HEK293 (cell line): ENCODE measurements at regions not wholly inside any gene's neighbourhood (a gene's known extent, or its start where the extent isn't known, plus 50 kb on each side); places are given as distances from the start of the nearest gene placed in this dataset.

ENCODE experiments used
- CTCF ChIA-PET: fragments of 350-600 bp; formaldehyde crosslinking; extraction: SDS; loops from one replicate; lab custom pipeline; 2021; ENCODE audit warnings: antibody characterized with exemption; lab: Yijun Ruan, JAX
- POLR2A ChIA-PET: fragments of 300-600 bp; formaldehyde crosslinking; extraction: SDS; loops from one replicate; lab custom pipeline; 2020; ENCODE audit warnings: antibody characterized with exemption, inconsistent platforms; lab: Yijun Ruan, JAX
- H3K27ac ChIP-seq: fragments of 200-500 bp; sonication (Bioruptor generic); 2 replicates; pipeline ENCODE4 v1.5.1; 2014; ENCODE audit warnings: low read depth, low read length, control low read depth, inconsistent platforms; ENCODE audit errors: extremely low read depth
- H3K36me3 ChIP-seq, 2 experiments: fragments of 200-500 bp in 1 of 2; sonication (Bioruptor generic) in 1 of 2; 1 replicate in 1 of 2; 2 replicates in 1 of 2; pipeline ENCODE4 v1.5.1; 2014 to 2017; ENCODE audit warnings: inconsistent platforms in 2 of 2, low read length in 2 of 2; ENCODE audit not compliant: control insufficient read depth in 2 of 2, insufficient read depth in 1 of 2
- H3K4me1 ChIP-seq: fragments of 200-500 bp; sonication (Bioruptor generic); 2 replicates; pipeline ENCODE4 v1.5.1; 2014; ENCODE audit warnings: mild to moderate bottlenecking, low read length, inconsistent platforms; ENCODE audit not compliant: control insufficient read depth, insufficient read depth
- H3K4me3 ChIP-seq: 2 replicates; pipeline ENCODE4 v1.5.1; 2011; ENCODE audit warnings: low read depth, mild to moderate bottlenecking, control low read depth, low read length, moderate library complexity
- H3K9me3 ChIP-seq: fragments of 200-500 bp; sonication (Bioruptor generic); 2 replicates; pipeline ENCODE4 v1.5.1; 2014; ENCODE audit warnings: low read depth, low read length, inconsistent platforms; ENCODE audit not compliant: control insufficient read depth, insufficient read depth
- HOXC10 ChIP-seq: sonication (generic); formaldehyde crosslinking; IDR thresholded peaks from 2 replicates; pipeline ENCODE4 v1.8.1; 2023; ENCODE audit warnings: mild to moderate bottlenecking, missing genetic modification reagents
- MYNN ChIP-seq: fragments of 450-650 bp; formaldehyde crosslinking; IDR thresholded peaks from 2 replicates; pipeline ENCODE4 v1.5.1; 2016; ENCODE audit warnings: missing biosample characterization, missing genetic modification characterization, borderline replicate concordance
- ZEB2 ChIP-seq: fragments of 450-650 bp; formaldehyde crosslinking; IDR thresholded peaks from 2 replicates; pipeline ENCODE4 v1.5.1; 2016; ENCODE audit warnings: missing biosample characterization, missing genetic modification characterization
- ZFP41 ChIP-seq: fragments of 450-650 bp; formaldehyde crosslinking; IDR thresholded peaks from 2 replicates; pipeline ENCODE4 v1.5.1; 2016; ENCODE audit warnings: missing biosample characterization, missing genetic modification characterization, borderline replicate concordance
- ZNF114 ChIP-seq: fragments of 450-650 bp; formaldehyde crosslinking; IDR thresholded peaks from 2 replicates; pipeline ENCODE4 v1.5.0; 2017; ENCODE audit warnings: missing biosample characterization, missing genetic modification characterization
- ZNF354C ChIP-seq: fragments of 450-650 bp; formaldehyde crosslinking; IDR thresholded peaks from 2 replicates; pipeline ENCODE4 v1.5.1; 2016; ENCODE audit warnings: missing biosample characterization, missing genetic modification characterization, low read depth, borderline replicate concordance
- ZNF37A ChIP-seq: fragments of 450-650 bp; IDR thresholded peaks from 2 replicates; pipeline ENCODE4 v1.5.1; 2018; ENCODE audit warnings: missing biosample characterization, missing genetic modification characterization
- ZNF423 ChIP-seq: fragments of 450-650 bp; formaldehyde crosslinking; IDR thresholded peaks from 2 replicates; pipeline ENCODE4 v1.5.1; 2016; ENCODE audit warnings: missing biosample characterization, missing genetic modification characterization
- ZNF555 ChIP-seq: fragments of 450-650 bp; formaldehyde crosslinking; conservative IDR thresholded peaks from 2 replicates; pipeline ENCODE4 v1.5.1; 2017; ENCODE audit warnings: missing biosample characterization, mild to moderate bottlenecking, missing genetic modification characterization, inconsistent platforms
- ZNF558 ChIP-seq: fragments of 450-650 bp; formaldehyde crosslinking; IDR thresholded peaks from 2 replicates; pipeline ENCODE4 v1.5.1; 2016; ENCODE audit warnings: missing biosample characterization, missing genetic modification characterization
- ZNF571 ChIP-seq: fragments of 450-650 bp; formaldehyde crosslinking; IDR thresholded peaks from 2 replicates; pipeline ENCODE4 v1.5.0; 2017; ENCODE audit warnings: missing biosample characterization, missing genetic modification characterization
- ZNF677 ChIP-seq: fragments of 450-650 bp; IDR thresholded peaks from 2 replicates; pipeline ENCODE4 v1.5.0; 2018; ENCODE audit warnings: missing biosample characterization, mild to moderate bottlenecking, missing genetic modification characterization, moderate library complexity
- ZNF76 ChIP-seq: fragments of 450-650 bp; formaldehyde crosslinking; IDR thresholded peaks from 2 replicates; pipeline ENCODE4; 2016; ENCODE audit warnings: low read depth, missing biosample characterization, missing genetic modification characterization, borderline replicate concordance
- TF ChIP-seq, protein P1 (sequence below): fragments of 450-650 bp; formaldehyde crosslinking; IDR thresholded peaks from 2 replicates; pipeline ENCODE4 v1.5.1; 2017; ENCODE audit warnings: missing biosample characterization, missing genetic modification characterization
- TF ChIP-seq, protein P2 (sequence below): fragments of 450-650 bp; formaldehyde crosslinking; IDR thresholded peaks from 2 replicates; pipeline ENCODE4 v1.5.1; 2016; ENCODE audit warnings: missing biosample characterization, missing genetic modification characterization
- TF ChIP-seq, protein P3 (sequence below): fragments of 450-650 bp; formaldehyde crosslinking; IDR thresholded peaks from 2 replicates; pipeline ENCODE4 v1.5.1; 2016; ENCODE audit warnings: missing biosample characterization, missing genetic modification characterization
- TF ChIP-seq, protein P4 (sequence below): fragments of 450-650 bp; formaldehyde crosslinking; IDR thresholded peaks from 2 replicates; pipeline ENCODE4 v1.5.1; 2016; ENCODE audit warnings: missing biosample characterization, missing genetic modification characterization, low read depth

DNA sequence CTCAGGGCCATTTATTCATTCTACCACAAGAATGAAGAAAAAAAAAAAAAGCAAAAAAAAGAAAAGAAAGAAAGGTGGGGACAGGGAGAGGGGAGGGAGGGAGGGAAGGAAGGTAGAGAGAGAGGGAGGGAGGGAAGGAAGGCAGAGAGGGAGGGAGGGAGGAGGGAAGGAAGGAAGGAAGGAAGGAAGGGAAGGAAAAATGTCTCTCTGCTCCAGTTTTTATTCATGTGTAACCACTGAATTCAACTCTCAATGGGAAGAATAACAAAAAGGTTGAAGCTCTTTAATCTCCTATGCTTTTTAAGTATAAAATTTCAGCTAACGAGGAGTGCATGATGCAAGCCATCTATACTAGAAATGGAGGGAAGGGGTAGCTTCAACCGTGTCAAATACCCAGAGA, 287.3 kb downstream of the MREG start:
- no peaks in the 10 kb centered on the region for H3K36me3 ChIP-seq
- no peak for TF ChIP-seq ZNF571 (tag by site-specific recombination)
- TF ChIP-seq ZFP41 (tag by site-specific recombination): no peak
- H3K4me1 ChIP-seq: no peaks in the 10 kb centered on the region
- ChIA-PET CTCF (no interaction called here), POLR2A (no interaction called here)
- no peaks in the 10 kb centered on the region for H3K9me3 ChIP-seq
- no peak overlapping the region for H3K4me3 ChIP-seq
- H3K27ac ChIP-seq: no peak overlapping the region

DNA sequence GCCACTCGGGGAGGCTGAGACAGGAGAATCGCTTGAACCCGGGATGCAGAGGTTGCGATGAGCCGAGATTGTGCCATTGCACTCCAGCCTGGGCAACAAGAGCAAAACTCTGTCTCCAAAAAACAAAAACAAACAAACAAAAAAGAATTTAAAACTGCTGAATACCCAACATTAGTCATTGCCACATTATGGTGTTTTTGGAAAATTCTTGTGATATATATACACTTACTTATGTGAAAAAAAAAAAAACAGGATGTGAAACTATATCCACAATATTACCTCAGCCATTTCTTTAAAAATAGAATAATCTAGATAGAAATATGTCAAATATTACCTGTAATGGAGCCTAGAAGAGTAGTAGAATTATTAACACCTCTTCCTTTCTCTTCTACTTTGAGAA, 288.3 kb upstream of the FN1 start:
- CTCF ChIA-PET: interaction anchor here (0.7 kb wide), 1 partner anchor 59 kb away, joined by 3 read pairs; no protein-coding TSS in a partner anchor

DNA sequence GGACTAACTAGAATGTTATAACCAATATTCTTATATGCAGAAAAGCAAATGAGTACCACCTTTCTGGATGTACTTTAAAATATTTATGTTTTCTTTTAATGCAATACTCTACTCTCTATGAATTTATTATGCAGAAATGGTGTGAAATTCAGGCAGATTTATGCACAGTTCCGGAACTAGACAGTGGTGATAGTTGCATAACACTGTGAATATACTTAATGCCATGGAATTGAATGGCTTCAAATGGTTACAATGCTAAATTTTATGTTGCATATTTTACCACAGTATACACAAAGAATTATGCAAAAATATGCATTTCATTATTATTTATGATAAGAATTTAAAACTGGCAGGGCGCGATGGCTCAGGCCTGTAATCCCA, 287.8 kb upstream of the FN1 start:
- TF ChIP-seq ZNF37A (tag by site-specific recombination) (no peak), ZNF677 (tag by site-specific recombination) (no peak)
- POLR2A ChIA-PET: no interaction called here
- no peaks in the 10 kb centered on the region for H3K9me3 ChIP-seq
- CTCF ChIA-PET: no interaction called here
- H3K4me1 ChIP-seq: no peaks in the 10 kb centered on the region
- H3K36me3 ChIP-seq: no peaks in the 10 kb centered on the region
- H3K4me3 ChIP-seq: no peak overlapping the region
- no peak overlapping the region for H3K27ac ChIP-seq

More for the DNA sequence above, 288.3 kb upstream of the FN1 start:
- Histone ChIP-seq H3K36me3 (no peaks in the 10 kb centered on the region), H3K4me3 (no peak overlapping the region), H3K9me3 (no peaks in the 10 kb centered on the region), H3K27ac (no peak overlapping the region), H3K4me1 (no peaks in the 10 kb centered on the region)
- TF ChIP-seq ZNF76 (tag by site-specific recombination) (no peak), ZNF354C (tag by site-specific recombination) (no peak), ZNF558 (no peak), ZNF114 (tag by site-specific recombination) (no peak), ZNF555 (tag by site-specific recombination) (no peak), ZEB2 (tag by site-specific recombination) (no peak), HOXC10 (CRISPR knock-in tag) (no peak), ZNF423 (tag by site-specific recombination) (no peak), MYNN (no peak)
- TF ChIP-seq, protein P1, sequence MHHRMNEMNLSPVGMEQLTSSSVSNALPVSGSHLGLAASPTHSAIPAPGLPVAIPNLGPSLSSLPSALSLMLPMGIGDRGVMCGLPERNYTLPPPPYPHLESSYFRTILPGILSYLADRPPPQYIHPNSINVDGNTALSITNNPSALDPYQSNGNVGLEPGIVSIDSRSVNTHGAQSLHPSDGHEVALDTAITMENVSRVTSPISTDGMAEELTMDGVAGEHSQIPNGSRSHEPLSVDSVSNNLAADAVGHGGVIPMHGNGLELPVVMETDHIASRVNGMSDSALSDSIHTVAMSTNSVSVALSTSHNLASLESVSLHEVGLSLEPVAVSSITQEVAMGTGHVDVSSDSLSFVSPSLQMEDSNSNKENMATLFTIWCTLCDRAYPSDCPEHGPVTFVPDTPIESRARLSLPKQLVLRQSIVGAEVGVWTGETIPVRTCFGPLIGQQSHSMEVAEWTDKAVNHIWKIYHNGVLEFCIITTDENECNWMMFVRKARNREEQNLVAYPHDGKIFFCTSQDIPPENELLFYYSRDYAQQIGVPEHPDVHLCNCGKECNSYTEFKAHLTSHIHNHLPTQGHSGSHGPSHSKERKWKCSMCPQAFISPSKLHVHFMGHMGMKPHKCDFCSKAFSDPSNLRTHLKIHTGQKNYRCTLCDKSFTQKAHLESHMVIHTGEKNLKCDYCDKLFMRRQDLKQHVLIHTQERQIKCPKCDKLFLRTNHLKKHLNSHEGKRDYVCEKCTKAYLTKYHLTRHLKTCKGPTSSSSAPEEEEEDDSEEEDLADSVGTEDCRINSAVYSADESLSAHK (tag by site-specific recombination): no peak
- TF ChIP-seq, protein P2, sequence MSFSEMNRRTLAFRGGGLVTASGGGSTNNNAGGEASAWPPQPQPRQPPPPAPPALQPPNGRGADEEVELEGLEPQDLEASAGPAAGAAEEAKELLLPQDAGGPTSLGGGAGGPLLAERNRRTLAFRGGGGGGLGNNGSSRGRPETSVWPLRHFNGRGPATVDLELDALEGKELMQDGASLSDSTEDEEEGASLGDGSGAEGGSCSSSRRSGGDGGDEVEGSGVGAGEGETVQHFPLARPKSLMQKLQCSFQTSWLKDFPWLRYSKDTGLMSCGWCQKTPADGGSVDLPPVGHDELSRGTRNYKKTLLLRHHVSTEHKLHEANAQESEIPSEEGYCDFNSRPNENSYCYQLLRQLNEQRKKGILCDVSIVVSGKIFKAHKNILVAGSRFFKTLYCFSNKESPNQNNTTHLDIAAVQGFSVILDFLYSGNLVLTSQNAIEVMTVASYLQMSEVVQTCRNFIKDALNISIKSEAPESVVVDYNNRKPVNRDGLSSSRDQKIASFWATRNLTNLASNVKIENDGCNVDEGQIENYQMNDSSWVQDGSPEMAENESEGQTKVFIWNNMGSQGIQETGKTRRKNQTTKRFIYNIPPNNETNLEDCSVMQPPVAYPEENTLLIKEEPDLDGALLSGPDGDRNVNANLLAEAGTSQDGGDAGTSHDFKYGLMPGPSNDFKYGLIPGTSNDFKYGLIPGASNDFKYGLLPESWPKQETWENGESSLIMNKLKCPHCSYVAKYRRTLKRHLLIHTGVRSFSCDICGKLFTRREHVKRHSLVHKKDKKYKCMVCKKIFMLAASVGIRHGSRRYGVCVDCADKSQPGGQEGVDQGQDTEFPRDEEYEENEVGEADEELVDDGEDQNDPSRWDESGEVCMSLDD (tag by site-specific recombination): no peak
- TF ChIP-seq, protein P3, sequence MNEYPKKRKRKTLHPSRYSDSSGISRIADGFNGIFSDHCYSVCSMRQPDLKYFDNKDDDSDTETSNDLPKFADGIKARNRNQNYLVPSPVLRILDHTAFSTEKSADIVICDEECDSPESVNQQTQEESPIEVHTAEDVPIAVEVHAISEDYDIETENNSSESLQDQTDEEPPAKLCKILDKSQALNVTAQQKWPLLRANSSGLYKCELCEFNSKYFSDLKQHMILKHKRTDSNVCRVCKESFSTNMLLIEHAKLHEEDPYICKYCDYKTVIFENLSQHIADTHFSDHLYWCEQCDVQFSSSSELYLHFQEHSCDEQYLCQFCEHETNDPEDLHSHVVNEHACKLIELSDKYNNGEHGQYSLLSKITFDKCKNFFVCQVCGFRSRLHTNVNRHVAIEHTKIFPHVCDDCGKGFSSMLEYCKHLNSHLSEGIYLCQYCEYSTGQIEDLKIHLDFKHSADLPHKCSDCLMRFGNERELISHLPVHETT: no peak
- TF ChIP-seq, protein P4, sequence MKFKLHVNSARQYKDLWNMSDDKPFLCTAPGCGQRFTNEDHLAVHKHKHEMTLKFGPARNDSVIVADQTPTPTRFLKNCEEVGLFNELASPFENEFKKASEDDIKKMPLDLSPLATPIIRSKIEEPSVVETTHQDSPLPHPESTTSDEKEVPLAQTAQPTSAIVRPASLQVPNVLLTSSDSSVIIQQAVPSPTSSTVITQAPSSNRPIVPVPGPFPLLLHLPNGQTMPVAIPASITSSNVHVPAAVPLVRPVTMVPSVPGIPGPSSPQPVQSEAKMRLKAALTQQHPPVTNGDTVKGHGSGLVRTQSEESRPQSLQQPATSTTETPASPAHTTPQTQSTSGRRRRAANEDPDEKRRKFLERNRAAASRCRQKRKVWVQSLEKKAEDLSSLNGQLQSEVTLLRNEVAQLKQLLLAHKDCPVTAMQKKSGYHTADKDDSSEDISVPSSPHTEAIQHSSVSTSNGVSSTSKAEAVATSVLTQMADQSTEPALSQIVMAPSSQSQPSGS: no peak
- POLR2A ChIA-PET: no interaction called here
